ENCODE measurements at regions not wholly inside any gene's neighbourhood (a gene's known extent, or its start where the extent isn't known, plus 50 kb on each side); places are given as distances from the start of the nearest gene placed in this dataset.
A peak's percentile ranks its signal among the peaks of the same experiment; 100 is the strongest.
"Not testable (repeated sequence)": the region's sequence is repeated elsewhere in the genome, so short reads cannot be mapped to it uniquely, and the experiment has no call there.

GRCh38 chrX:124426288-124427169 is 80.2 kb downstream of the SH2D1A start:
- DNase-seq = no peak

GRCh38 chrX:124433186-124433585 is 86.8 kb downstream of the SH2D1A start:
- DNase-seq = no peak

GRCh38 chrX:124435616-124436015 is 89.3 kb downstream of the SH2D1A start:
- no peak for DNase-seq

- no peak for DNase-seq
These were observed 94.3 kb downstream of the SH2D1A start for GRCh38 chrX:124440695-124441094.

GRCh38 chrX:124441971-124442590 is 95.7 kb downstream of the SH2D1A start:
- DNase-seq = no peak

GRCh38 chrX:124455966-124456365 is 109.6 kb downstream of the SH2D1A start:
- DNase-seq = no peak

GRCh38 chrX:124459851-124460250 is 113.5 kb downstream of the SH2D1A start:
- DNase-seq = not testable (repeated sequence)

- no peak for DNase-seq
These were observed 116.6 kb downstream of the SH2D1A start for GRCh38 chrX:124462931-124463330.

GRCh38 chrX:124467202-124467601 is 120.8 kb downstream of the SH2D1A start:
- no peak for DNase-seq

GRCh38 chrX:124475358-124475757 is 129.0 kb downstream of the SH2D1A start:
- DNase-seq = no peak

GRCh38 chrX:124476562-124476961 is 130.2 kb downstream of the SH2D1A start:
- DNase-seq = no peak

GRCh38 chrX:124478046-124478445 is 131.7 kb downstream of the SH2D1A start:
- DNase-seq = no peak

GRCh38 chrX:124488412-124489161 is 142.2 kb downstream of the SH2D1A start:
- DNase-seq = no peak

- DNase-seq = no peak
These were observed 147.6 kb downstream of the SH2D1A start for GRCh38 chrX:124493984-124494383.

GRCh38 chrX:124497386-124497785 is 151.0 kb downstream of the SH2D1A start:
- no peak for DNase-seq

GRCh38 chrX:124501586-124501985 is 155.2 kb downstream of the SH2D1A start:
- DNase-seq = peak; percentile 26 to 66 (median 53)

- no peak for DNase-seq
These were observed 155.8 kb downstream of the SH2D1A start for GRCh38 chrX:124502166-124502565.

GRCh38 chrX:124502599-124502998 is 156.2 kb downstream of the SH2D1A start:
- no peak for DNase-seq

GRCh38 chrX:124504111-124504983 is 158.0 kb downstream of the SH2D1A start:
- peak in 1 of 3 donors; percentile 28 for DNase-seq

- DNase-seq = no peak
These were observed 159.7 kb downstream of the SH2D1A start for GRCh38 chrX:124506066-124506465.

GRCh38 chrX:124507246-124507645 is 160.9 kb downstream of the SH2D1A start:
- peak in 1 of 3 donors; percentile 24 for DNase-seq
